AG09309 (cell line): ENCODE measurements at regions not wholly inside any gene's neighbourhood (a gene's known extent, or its start where the extent isn't known, plus 50 kb on each side); places are given as distances from the start of the nearest gene placed in this dataset.
A peak's percentile ranks its signal among the peaks of the same experiment; 100 is the strongest.

ENCODE experiments used
- DNase-seq: peaks from one replicate; pipeline ENCODE4 v3.0.0-alpha.2; 2010; ENCODE audit warnings: low read depth
- H3K4me3 ChIP-seq: 2 replicates; pipeline ENCODE4 v1.5.1; 2011; ENCODE audit warnings: mild to moderate bottlenecking, low read depth, low read length, moderate library complexity; ENCODE audit not compliant: control insufficient read depth
- CTCF ChIP-seq: IDR thresholded peaks from 2 replicates; pipeline ENCODE4 v1.5.1; 2011; ENCODE audit warnings: mild to moderate bottlenecking, low read depth, low read length, inconsistent platforms; ENCODE audit not compliant: insufficient read depth, control insufficient read depth; ENCODE audit errors: missing control alignments

GRCh38 chr2:150127346-150127990 is 360.0 kb downstream of the RND3 start:
- no peak for TF ChIP-seq CTCF
- DNase-seq, result no peak
- no peak overlapping the region for H3K4me3 ChIP-seq

- DNase-seq, result no peak
- no peak overlapping the region for H3K4me3 ChIP-seq
- no peak for TF ChIP-seq CTCF
Observed at GRCh38 chr2:150126839-150127238, 360.6 kb downstream of the RND3 start.

GRCh38 chr2:150126143-150126740 is 361.2 kb downstream of the RND3 start:
- no peak for TF ChIP-seq CTCF

GRCh38 chr2:150125708-150126107 is 361.8 kb downstream of the RND3 start:
- no peak overlapping the region for H3K4me3 ChIP-seq
- TF ChIP-seq CTCF, result peak; percentile 30
- DNase-seq, result peak; percentile 80

More at GRCh38 chr2:150126143-150126740, 361.2 kb downstream of the RND3 start:
- DNase-seq, result no peak
- no peak overlapping the region for H3K4me3 ChIP-seq

- TF ChIP-seq CTCF, result no peak
- no peak for DNase-seq
Observed at GRCh38 chr2:150125188-150125587, 362.3 kb downstream of the RND3 start.

GRCh38 chr2:150124739-150125138 is 362.7 kb downstream of the RND3 start:
- H3K4me3 ChIP-seq, result no peak overlapping the region
- DNase-seq, result no peak
- no peak for TF ChIP-seq CTCF

More at GRCh38 chr2:150125188-150125587, 362.3 kb downstream of the RND3 start:
- no peak overlapping the region for H3K4me3 ChIP-seq
